OCI-M1 (cell line): ENCODE measurements at regions not wholly inside any gene's neighbourhood (a gene's known extent, or its start where the extent isn't known, plus 50 kb on each side); places are given as distances from the start of the nearest gene placed in this dataset.

Experiments used
- DNase-seq: peaks from one replicate; lab custom pipeline; 2025; lab: John Stamatoyannopoulos, UW

GRCh38 chr5:6831678-6832671 is 118.7 kb downstream of the TENT4A start:
- no peak for DNase-seq

DNA sequence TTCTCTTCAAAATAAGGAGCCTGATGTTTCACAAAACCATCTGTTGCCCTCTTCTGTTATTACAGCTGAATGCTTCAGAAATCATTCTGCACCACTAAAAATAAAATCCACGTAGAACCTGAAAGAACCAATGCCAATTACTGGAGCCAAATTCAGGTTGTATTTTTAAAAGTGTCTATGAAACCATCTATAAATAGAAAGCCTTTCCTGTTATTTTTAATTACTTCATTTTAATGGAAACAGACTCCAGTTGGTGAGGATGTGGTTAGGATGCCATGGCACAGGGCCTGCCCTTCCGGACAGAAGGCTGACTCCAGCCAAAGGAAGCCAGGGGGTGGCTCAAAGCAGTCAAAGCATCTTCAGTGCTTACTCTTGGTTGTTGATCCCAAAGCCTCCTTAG is 119.8 kb downstream of the TENT4A start:
- no peak for DNase-seq

- no peak for DNase-seq
Observed at GRCh38 chr5:6833406-6833805, 120.2 kb downstream of the TENT4A start.

DNA sequence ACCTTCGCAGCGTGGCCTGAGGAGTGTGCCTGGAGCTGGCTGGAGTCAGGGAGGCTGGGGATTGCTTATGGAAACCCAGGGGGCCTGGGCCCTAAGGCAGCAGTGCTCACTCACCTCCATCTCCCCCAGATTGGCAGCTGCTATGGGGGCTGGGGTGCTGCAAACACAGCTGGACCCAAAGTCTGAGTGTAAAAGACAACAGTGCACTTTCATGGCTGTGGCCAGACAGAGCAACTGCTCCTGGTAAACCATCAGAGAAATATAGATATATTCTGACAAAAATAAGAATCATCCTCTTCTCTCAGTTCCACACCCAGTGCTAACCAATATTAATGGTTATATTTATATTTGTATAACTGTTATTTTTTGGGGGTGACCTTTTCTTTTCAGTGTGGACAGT is 123.9 kb downstream of the TENT4A start:
- DNase-seq, result no peak

DNA sequence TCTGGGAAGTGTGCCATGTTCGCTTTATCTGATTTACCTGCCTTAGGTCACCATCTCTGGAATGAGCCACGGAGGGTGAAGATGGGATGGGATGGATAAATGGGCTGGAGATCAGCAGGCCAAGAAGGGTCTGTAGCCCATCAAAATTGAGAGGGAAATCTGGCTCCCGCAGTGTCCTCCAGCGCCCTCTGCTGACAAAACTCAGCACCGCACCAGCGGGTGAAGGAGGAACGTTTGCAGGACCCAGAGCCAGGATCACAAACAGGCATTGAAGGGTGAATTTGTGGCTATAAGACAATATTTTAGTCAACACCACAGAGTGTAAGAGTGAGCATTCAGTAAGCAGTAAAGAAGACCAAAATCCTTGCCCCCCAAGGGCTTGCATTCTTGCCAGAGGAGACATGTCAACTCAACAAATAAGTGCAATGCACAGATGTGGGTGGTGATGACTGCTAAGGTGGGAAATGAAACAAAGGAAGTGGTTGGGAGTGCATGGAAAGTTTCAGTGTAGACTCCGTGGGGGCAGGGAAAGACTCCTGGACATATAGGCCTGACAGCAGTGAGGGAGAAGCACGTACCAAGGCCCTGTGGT is 124.4 kb downstream of the TENT4A start:
- peak; percentile 59 for DNase-seq

GRCh38 chr5:6838736-6839135 is 125.5 kb downstream of the TENT4A start:
- peak; percentile 5 for DNase-seq

DNA sequence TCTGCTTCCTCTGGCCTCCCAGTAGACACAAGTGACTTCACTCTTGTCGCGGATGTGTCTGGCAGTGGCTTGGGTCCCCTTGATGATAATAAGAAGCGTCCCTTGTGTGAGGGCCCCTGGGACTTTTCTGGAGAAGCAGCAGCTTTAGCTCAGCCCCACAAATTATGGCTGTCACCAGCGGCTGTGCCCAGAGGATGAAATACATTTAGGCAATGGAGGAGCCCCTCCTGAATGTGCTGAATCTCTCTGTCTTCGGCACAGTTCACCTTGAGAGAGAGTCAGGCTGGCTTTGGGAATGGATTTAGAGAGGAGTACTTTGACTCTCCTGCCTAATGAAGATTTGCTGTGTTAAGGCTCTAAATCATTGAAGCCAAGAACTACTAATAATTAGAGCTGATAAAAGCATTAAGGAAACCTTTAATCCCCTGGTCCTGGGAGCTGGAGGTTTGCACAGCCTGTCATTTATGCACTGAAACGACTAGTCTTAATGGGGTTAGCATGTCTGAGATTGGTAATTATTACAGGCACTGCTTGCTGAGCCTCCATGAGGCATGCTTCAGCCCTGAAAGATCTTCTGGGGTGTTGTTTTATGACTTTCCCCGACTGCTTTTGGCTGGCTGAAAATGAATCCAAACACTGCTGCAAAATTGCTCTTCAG is 127.0 kb downstream of the TENT4A start:
- no peak for DNase-seq

DNA sequence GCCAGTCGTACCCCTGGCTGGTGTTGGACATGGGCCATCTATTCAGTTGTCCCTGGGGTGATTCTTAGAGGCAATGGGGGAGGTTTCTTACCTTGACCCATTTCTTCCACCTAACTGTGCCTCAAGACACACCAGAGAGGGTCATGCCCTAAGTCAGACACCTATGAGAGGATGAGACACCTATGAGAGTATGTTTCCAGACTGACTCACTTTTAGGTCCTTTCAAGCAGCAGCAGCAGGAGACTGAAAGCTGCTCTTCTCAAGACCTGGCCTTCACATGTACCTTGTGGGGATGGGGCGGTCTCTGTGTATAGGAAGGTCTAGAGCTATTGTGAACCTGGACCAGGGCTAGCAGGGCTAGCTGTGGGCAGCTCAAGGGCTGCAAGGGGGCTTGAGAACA is 130.1 kb downstream of the TENT4A start:
- no peak for DNase-seq

GRCh38 chr5:6843821-6844220 is 130.6 kb downstream of the TENT4A start:
- DNase-seq, result no peak

- DNase-seq, result no peak
Observed at GRCh38 chr5:6845856-6846255, 132.6 kb downstream of the TENT4A start.

- no peak for DNase-seq
Observed at GRCh38 chr5:6847870-6848269, 134.6 kb downstream of the TENT4A start.

- DNase-seq, result no peak
Observed at GRCh38 chr5:6849316-6850105, 136.3 kb downstream of the TENT4A start.

DNA sequence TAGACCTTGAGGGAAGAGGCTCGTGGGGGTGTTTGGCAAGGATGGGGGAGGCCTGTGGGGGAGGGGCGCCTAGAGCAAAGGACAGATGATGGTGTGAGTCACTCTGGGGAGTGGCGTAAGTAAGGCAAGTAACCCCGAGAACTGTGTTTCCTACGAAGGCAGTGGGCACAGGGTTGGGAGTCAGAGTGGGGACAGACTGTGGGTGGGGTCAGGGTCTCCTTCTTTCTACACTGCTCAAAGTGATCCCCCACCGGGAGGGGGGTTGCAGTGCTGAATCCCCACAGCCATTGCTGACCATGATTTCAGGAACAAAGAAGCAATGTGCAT is 136.8 kb downstream of the TENT4A start:
- DNase-seq, result no peak

DNA sequence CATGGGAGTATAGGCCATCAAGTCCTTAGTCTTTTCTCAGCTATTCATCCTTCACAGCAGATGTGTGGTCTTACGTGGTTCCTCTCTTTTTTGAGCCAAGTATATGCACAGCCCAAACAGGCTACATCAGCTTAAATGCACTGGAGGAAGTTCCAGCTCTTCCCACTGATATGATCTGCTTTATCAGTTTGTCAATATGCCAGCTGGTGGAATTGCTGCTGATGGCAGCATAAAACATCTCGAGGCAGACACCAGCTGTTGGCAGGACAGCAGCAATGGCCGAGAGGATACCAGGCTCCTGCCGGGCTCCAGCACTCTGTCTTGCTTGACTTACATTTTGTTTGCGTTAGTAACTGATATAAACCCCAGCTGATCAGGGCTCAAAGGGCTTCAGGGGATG is 143.4 kb downstream of the TENT4A start:
- no peak for DNase-seq

GRCh38 chr5:6858419-6858818 is 145.2 kb downstream of the TENT4A start:
- no peak for DNase-seq

DNA sequence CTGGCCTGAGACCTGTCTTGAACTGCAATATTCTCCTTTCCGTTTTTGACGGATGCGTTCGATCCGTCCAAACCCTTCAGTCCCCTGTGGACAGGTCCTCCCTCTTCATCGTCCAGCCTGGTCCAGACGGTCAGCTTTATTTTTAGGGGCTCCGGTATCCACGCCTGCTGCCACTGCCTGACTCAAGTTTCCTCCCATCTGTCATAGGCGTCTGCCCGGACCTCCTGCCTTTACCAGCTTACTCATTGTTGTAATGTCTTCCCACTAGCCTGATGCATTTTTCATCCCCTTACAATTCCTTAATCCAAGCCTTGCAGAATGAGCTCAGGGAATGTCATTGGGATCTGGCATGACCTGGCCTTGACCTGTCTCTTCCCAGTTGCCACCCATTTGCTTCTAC is 145.8 kb downstream of the TENT4A start:
- no peak for DNase-seq

- DNase-seq, result no peak
Observed at GRCh38 chr5:6859951-6860638, 146.9 kb downstream of the TENT4A start.

GRCh38 chr5:6861036-6861435 is 147.8 kb downstream of the TENT4A start:
- DNase-seq, result no peak

DNA sequence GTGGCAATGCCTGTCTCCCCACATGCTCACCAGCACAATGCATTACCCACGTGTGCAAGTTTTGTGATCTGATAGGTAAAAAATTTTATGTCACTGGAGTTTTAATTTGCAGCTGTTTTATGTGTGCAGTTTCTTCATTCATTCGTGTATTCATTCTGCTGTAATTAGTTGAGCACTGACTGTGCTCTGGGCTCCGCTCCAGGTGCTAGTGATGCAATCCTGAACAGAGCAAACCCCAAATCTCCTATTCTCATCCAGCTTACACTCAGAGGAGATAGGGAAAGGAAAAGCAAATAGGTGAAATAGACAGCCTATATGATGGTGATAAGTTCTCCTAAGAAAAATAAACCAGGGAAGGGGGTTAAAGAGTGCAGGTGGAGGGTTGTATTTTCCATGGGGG is 148.4 kb downstream of the TENT4A start:
- no peak for DNase-seq

GRCh38 chr5:6862306-6862705 is 149.1 kb downstream of the TENT4A start:
- DNase-seq, result no peak

GRCh38 chr5:6867712-6868111 is 154.5 kb downstream of the TENT4A start:
- DNase-seq, result no peak

- no peak for DNase-seq
Observed at GRCh38 chr5:6868171-6868570, 154.9 kb downstream of the TENT4A start.
